Stomach (tissue), 8 donors: ENCODE measurements at regions not wholly inside any gene's neighbourhood (a gene's known extent, or its start where the extent isn't known, plus 50 kb on each side); places are given as distances from the start of the nearest gene placed in this dataset.

Experiments
- DNase-seq, 2 donors: peaks; one replicate each; pipeline versions ENCODE4 v3.0.0 to v3.0.0-alpha.2; 2013 to 2019
- H3K27ac ChIP-seq, 5 donors: fragments of 200-600 bp in 4 of 5; sonication (generic) in 4 of 5; one replicate each; pipeline ENCODE4 v1.5.1; 2013 to 2019; ENCODE audit warnings: mild to moderate bottlenecking in 1 of 5, moderate library complexity in 1 of 5
- H3K27me3 ChIP-seq, 3 donors: fragments of 200-600 bp; sonication (generic); one replicate each; pipeline ENCODE4 v1.5.1; 2017 to 2019; ENCODE audit warnings: mixed run types in 1 of 3
- H3K36me3 ChIP-seq, 4 donors: fragments of 200-600 bp; sonication (generic); 1 replicate in 3 of 4; 2 replicates in 1 of 4; pipeline ENCODE4 v1.5.1; 2016 to 2019
- H3K4me1 ChIP-seq, 4 donors: fragments of 200-600 bp; sonication (generic); one replicate each; pipeline ENCODE4 v1.5.1; 2016 to 2019
- H3K4me3 ChIP-seq, 4 donors: fragments of 200-600 bp; sonication (generic) in 3 of 4; one replicate each; pipeline ENCODE4 v1.5.1; 2016 to 2019; ENCODE audit warnings: mild to moderate bottlenecking in 1 of 4
- H3K9me3 ChIP-seq, 4 donors: fragments of 200-600 bp; sonication (generic); one replicate each; pipeline ENCODE4 v1.5.1; 2016 to 2019
- EP300 ChIP-seq: sonication (generic); formaldehyde crosslinking; IDR thresholded peaks from one replicate; pipeline ENCODE4 v1.6.1; 2017; ENCODE audit warnings: antibody characterized with exemption
- POLR2A ChIP-seq, 4 donors: fragments of 450-650 bp; IDR thresholded peaks; one replicate each; pipeline ENCODE4 v1.6.1; 2016; ENCODE audit warnings: antibody characterized with exemption in 4 of 4, control low read depth in 2 of 4, mild to moderate bottlenecking in 1 of 4, moderate library complexity in 1 of 4
- POLR2AphosphoS5 ChIP-seq, 3 donors: sonication (generic); formaldehyde crosslinking; IDR thresholded peaks; one replicate each; pipeline ENCODE4 v1.6.1; 2016; ENCODE audit warnings: antibody characterized with exemption in 3 of 3
- WGBS, 5 donors: extraction: QIAGEN DNeasy Blood & Tissue Kit in 3 of 5; methylation state at CpG; one replicate each; pipeline versions ENCODE4 v1.1.5 to v1.1.7; 2013 to 2018; 5-methylcytosine and 5-hydroxymethylcytosine counted together
- intact Hi-C: fragments of 100-400 bp; cut with DNase I; formaldehyde crosslinking; loops from one replicate; pipeline ENCODE4 v1.15.1; 2023; ENCODE audit warnings: low total_unique reads
- TF ChIP-seq, protein P1 (sequence below), 7 experiments: fragments of 450-650 bp in 4 of 7; fragments of 200-600 bp in 3 of 7; sonication (generic) in 3 of 7; IDR thresholded peaks; one replicate each; pipeline ENCODE4 v1.5.1; 2016 to 2019; ENCODE audit warnings: antibody characterized with exemption in 7 of 7, control low read depth in 2 of 7, mild to moderate bottlenecking in 1 of 7
- donor health status: healthy with polysubstance abuse.
- donor health status: Bipolar disorder and iron deficiency.
- donor health status: healthy.

DNA sequence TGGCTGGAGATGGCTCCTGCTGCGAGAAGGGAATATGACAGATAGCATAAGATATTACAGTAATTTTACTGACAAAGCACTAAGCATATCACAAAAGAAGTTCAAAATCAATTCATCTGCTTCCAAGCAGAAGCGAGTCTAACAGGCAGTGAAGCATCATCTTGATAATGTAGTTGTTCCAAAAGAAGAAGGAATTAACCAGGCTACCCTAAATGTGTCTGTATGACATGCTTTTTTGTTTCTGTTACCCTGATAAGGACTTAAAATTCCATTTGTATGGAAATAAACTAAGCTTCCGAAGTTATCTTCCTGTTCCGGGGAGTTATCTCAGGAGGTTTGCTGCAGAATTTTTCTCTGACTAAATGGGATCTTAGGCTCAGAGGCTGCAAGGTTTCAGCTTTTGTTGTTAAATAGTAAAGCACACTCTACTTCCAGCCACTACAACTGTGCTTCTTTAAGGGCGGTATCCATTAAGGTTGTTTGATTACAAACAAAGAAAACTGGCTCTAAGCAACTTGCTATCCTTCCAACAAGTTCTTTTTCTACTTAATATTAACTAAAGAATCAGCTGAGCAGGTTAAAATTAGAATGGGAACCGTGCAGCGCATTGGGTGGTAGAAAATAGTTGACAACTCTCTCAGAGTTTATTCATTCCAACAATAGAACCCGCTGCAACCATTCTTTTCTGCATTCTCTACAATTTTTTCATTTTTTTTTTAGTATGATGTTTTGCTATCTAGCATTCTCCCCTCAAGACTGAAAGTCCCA is 607.3 kb downstream of the UQCRFS1 start:
- no peak overlapping the region for H3K27ac ChIP-seq
- WGBS, 5 donors: 75 to 83% (median 76%) methylated on average over 8 of the region's 8 CpGs

GRCh38 chr19:28603453-28603852 is 609.5 kb downstream of the UQCRFS1 start:
- 88 to 95% (median 93%) methylated on average over 2 of the region's 2 CpGs for WGBS, 5 donors
- Histone ChIP-seq H3K27ac (no peak overlapping the region), H3K4me3 (no peak overlapping the region), H3K9me3 (peaks cover 8 to 30% (median 19%) of the 10 kb centered on the region in 4 donors), H3K27me3 (no peaks in the 10 kb centered on the region), H3K4me1 (no peaks in the 10 kb centered on the region), H3K36me3 (no peaks in the 10 kb centered on the region)
- TF ChIP-seq EP300: no peak
- no peak for TF ChIP-seq POLR2A (IDR thresholded peaks at IDR 0.05)
- no peak for TF ChIP-seq POLR2AphosphoS5 (IDR thresholded peaks at IDR 0.05)
- TF ChIP-seq, protein P1, sequence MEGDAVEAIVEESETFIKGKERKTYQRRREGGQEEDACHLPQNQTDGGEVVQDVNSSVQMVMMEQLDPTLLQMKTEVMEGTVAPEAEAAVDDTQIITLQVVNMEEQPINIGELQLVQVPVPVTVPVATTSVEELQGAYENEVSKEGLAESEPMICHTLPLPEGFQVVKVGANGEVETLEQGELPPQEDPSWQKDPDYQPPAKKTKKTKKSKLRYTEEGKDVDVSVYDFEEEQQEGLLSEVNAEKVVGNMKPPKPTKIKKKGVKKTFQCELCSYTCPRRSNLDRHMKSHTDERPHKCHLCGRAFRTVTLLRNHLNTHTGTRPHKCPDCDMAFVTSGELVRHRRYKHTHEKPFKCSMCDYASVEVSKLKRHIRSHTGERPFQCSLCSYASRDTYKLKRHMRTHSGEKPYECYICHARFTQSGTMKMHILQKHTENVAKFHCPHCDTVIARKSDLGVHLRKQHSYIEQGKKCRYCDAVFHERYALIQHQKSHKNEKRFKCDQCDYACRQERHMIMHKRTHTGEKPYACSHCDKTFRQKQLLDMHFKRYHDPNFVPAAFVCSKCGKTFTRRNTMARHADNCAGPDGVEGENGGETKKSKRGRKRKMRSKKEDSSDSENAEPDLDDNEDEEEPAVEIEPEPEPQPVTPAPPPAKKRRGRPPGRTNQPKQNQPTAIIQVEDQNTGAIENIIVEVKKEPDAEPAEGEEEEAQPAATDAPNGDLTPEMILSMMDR (IDR thresholded peaks at IDR 0.05): no peak
- intact Hi-C loops: no loop called here
- DNase-seq: no peak

More for the DNA sequence above, 607.3 kb downstream of the UQCRFS1 start:
- Histone ChIP-seq H3K4me1 (no peaks in the 10 kb centered on the region), H3K27me3 (no peaks in the 10 kb centered on the region), H3K9me3 (peaks cover 8 to 41% (median 24%) of the 10 kb centered on the region in 4 donors), H3K36me3 (no peaks in the 10 kb centered on the region), H3K4me3 (no peak overlapping the region)
- intact Hi-C loops: no loop called here
- no peak for TF ChIP-seq EP300
- TF ChIP-seq, protein P1 (IDR thresholded peaks at IDR 0.05): no peak
- TF ChIP-seq POLR2AphosphoS5 (IDR thresholded peaks at IDR 0.05): no peak
- no peak for TF ChIP-seq POLR2A (IDR thresholded peaks at IDR 0.05)
- no peak for DNase-seq

DNA sequence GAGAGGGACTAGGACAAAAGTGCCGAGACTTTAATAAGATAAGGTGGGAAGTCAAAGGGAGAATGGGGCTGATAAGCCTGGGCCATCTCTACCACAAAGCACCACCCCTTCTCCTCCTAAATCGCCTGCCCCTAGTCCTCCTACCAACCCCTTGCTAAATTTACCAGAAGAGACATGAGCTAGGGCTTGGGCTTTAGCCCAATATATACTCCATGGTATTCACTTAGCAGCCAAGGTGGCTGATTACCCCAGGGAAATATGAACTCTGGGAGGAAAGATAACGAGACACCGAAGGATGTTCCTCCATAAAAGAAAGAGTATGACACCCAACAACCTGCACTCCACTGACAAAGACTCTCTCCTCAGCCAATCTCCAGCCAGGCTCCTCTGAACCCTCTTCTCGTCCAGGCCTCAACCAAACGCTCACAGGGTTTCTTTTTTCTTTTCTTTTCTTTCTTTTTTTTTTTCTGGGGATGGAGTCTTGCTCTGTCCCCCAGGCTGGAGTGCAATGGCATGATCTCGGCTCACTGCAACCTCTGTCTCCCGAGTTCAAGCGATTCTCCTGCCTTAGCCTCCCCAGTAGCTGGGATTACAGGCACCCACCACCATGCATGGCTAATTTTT is 610.2 kb downstream of the UQCRFS1 start:
- Histone ChIP-seq H3K4me1 (no peaks in the 10 kb centered on the region), H3K27me3 (no peaks in the 10 kb centered on the region), H3K9me3 (peaks cover 8 to 23% (median 16%) of the 10 kb centered on the region in 4 donors), H3K27ac (no peak overlapping the region), H3K4me3 (no peak overlapping the region), H3K36me3 (no peaks in the 10 kb centered on the region)
- WGBS, 5 donors: 75 to 81% (median 78%) methylated on average over 9 of the region's 9 CpGs
- intact Hi-C loops: no loop called here
- TF ChIP-seq, protein P1 (IDR thresholded peaks at IDR 0.05): no peak
- TF ChIP-seq EP300 (no peak), POLR2A (IDR thresholded peaks at IDR 0.05) (no peak), POLR2AphosphoS5 (IDR thresholded peaks at IDR 0.05) (no peak)
- no peak for DNase-seq

GRCh38 chr19:28601723-28602440 is 611.1 kb downstream of the UQCRFS1 start:
- TF ChIP-seq EP300 (no peak), POLR2A (IDR thresholded peaks at IDR 0.05) (no peak), POLR2AphosphoS5 (IDR thresholded peaks at IDR 0.05) (no peak)
- TF ChIP-seq, protein P1 (IDR thresholded peaks at IDR 0.05): no peak
- DNase-seq: no peak
- Histone ChIP-seq H3K4me1 (no peaks in the 10 kb centered on the region), H3K27ac (no peak overlapping the region), H3K9me3 (peaks cover 4 to 14% (median 9%) of the 10 kb centered on the region in 4 donors), H3K36me3 (no peaks in the 10 kb centered on the region), H3K4me3 (no peak overlapping the region), H3K27me3 (no peaks in the 10 kb centered on the region)
- intact Hi-C loops: no loop called here
- WGBS, 5 donors: 72 to 88% (median 78%) methylated on average over 9 to 10 of the region's 10 CpGs
